ENCODE measurements at regions not wholly inside any gene's neighbourhood (a gene's known extent, or its start where the extent isn't known, plus 50 kb on each side); places are given as distances from the start of the nearest gene placed in this dataset.

DNA sequence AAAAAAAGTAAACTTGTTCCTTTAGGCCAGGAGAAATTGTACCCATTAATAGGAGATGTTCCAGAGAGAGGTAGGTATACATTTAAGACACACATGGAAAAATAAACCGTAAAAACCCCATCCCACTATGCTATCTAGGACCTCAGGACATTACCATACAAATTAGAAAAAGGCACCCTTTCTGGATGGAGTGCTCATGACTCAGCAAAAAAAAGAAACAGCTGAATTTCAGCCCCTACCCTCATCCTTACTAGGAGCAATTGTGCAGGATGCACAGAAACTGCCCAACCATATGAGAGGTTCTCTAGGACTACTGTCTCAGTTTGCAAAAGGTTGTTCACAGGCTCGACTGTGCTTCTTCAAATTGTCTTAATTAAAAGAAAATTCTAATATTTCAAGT is 368.2 kb downstream of the HINT1 start:
- H3K4ac ChIP-seq (ENCODE audit: low read length), result no peak overlapping the region

GRCh38 chr5:130796032-130796431 is 369.0 kb downstream of the HINT1 start:
- Histone ChIP-seq H3K14ac (ENCODE audit: low read length) (no peak overlapping the region), H3K27me3 (ENCODE audit: control insufficient read depth in 3 of 3, insufficient read depth in 3 of 3, low read depth in 1 of 3, low read length in 3 of 3) (no peaks in the 10 kb centered on the region)
- WGBS, 2 donors (ENCODE audit: extremely low coverage in 2 of 2, insufficient read length in 2 of 2, insufficient replicate concordance in 1 of 2), result no CpG with 5 or more reads among the region's 2 CpGs

More for the DNA sequence above, 368.2 kb downstream of the HINT1 start:
- peaks cover 0 to 1% of the 10 kb centered on the region in 2 donors for H3K36me3 ChIP-seq (replicated peaks in 1 of 2; ENCODE audit: control insufficient read depth in 2 of 2, insufficient read depth in 2 of 2, low read length in 2 of 2)
- H2BK12ac ChIP-seq (ENCODE audit: low read length), result no peak overlapping the region
- no peak overlapping the region for H3K4me2 ChIP-seq (ENCODE audit: insufficient read depth, low read length, poor library complexity, severe bottlenecking)
- no peaks in the 10 kb centered on the region for H3K4me1 ChIP-seq (ENCODE audit: control insufficient read depth in 2 of 2, insufficient read depth in 1 of 2, low read depth in 1 of 2, low read length in 2 of 2)
- H2AK5ac ChIP-seq (ENCODE audit: low read depth, low read length), result no peak overlapping the region
- no peak overlapping the region for H2BK120ac ChIP-seq (ENCODE audit: low read depth, low read length)
- DNase-seq (ENCODE audit: low spot score), result no peak
- no peak overlapping the region for H3K9ac ChIP-seq (ENCODE audit: low read depth, low read length, poor library complexity)
- no peaks in the 10 kb centered on the region for H3K79me1 ChIP-seq (ENCODE audit: low read depth, low read length)
- H3K18ac ChIP-seq (ENCODE audit: low read length), result no peak overlapping the region
- no peak overlapping the region for H3K4me3 ChIP-seq (ENCODE audit: low read length in 2 of 2)
- no peak overlapping the region for H2AFZ ChIP-seq (ENCODE audit: low read length)
- no peak overlapping the region for H2BK5ac ChIP-seq (ENCODE audit: low read length)
- H3K27ac ChIP-seq (replicated peaks; ENCODE audit: low read length), result no peak overlapping the region
- no peak overlapping the region for H4K8ac ChIP-seq (ENCODE audit: low read depth, low read length)
- H2BK15ac ChIP-seq (ENCODE audit: low read length), result no peak overlapping the region
- H3K9me3 ChIP-seq (replicated peaks in 1 of 2; ENCODE audit: control insufficient read depth in 2 of 2, insufficient read depth in 1 of 2, low read depth in 1 of 2, low read length in 2 of 2), result no peaks in the 10 kb centered on the region
- no peak overlapping the region for H4K91ac ChIP-seq (ENCODE audit: low read depth, low read length, poor library complexity)
- no peak overlapping the region for H3K23ac ChIP-seq (ENCODE audit: low read depth, low read length, poor library complexity)
- no peak overlapping the region for H3K14ac ChIP-seq (ENCODE audit: low read length)
- H3K27me3 ChIP-seq (ENCODE audit: control insufficient read depth in 3 of 3, insufficient read depth in 3 of 3, low read depth in 1 of 3, low read length in 3 of 3), result no peaks in the 10 kb centered on the region
- no CpG with 5 or more reads among the region's 2 CpGs for WGBS, 2 donors (ENCODE audit: extremely low coverage in 2 of 2, insufficient read length in 2 of 2, insufficient replicate concordance in 1 of 2)

GRCh38 chr5:130795037-130795436 is 370.0 kb downstream of the HINT1 start:
- Histone ChIP-seq H3K4me1 (ENCODE audit: control insufficient read depth in 2 of 2, insufficient read depth in 1 of 2, low read depth in 1 of 2, low read length in 2 of 2) (no peaks in the 10 kb centered on the region), H2BK15ac (ENCODE audit: low read length) (no peak overlapping the region), H3K23ac (ENCODE audit: low read depth, low read length, poor library complexity) (no peak overlapping the region), H2BK120ac (ENCODE audit: low read depth, low read length) (no peak overlapping the region), H3K4me2 (ENCODE audit: insufficient read depth, low read length, poor library complexity, severe bottlenecking) (no peak overlapping the region), H3K27ac (replicated peaks; ENCODE audit: low read length) (no peak overlapping the region), H3K4ac (ENCODE audit: low read length) (no peak overlapping the region), H3K27me3 (ENCODE audit: control insufficient read depth in 3 of 3, insufficient read depth in 3 of 3, low read depth in 1 of 3, low read length in 3 of 3) (no peaks in the 10 kb centered on the region), H3K79me1 (ENCODE audit: low read depth, low read length) (no peaks in the 10 kb centered on the region), H3K9ac (ENCODE audit: low read depth, low read length, poor library complexity) (no peak overlapping the region), H4K91ac (ENCODE audit: low read depth, low read length, poor library complexity) (no peak overlapping the region), H3K4me3 (ENCODE audit: low read length in 2 of 2) (no peak overlapping the region), H3K18ac (ENCODE audit: low read length) (no peak overlapping the region), H2AK5ac (ENCODE audit: low read depth, low read length) (no peak overlapping the region), H3K9me3 (replicated peaks in 1 of 2; ENCODE audit: control insufficient read depth in 2 of 2, insufficient read depth in 1 of 2, low read depth in 1 of 2, low read length in 2 of 2) (no peaks in the 10 kb centered on the region), H4K8ac (ENCODE audit: low read depth, low read length) (no peak overlapping the region), H2BK12ac (ENCODE audit: low read length) (no peak overlapping the region), H3K14ac (ENCODE audit: low read length) (no peak overlapping the region), H2BK5ac (ENCODE audit: low read length) (no peak overlapping the region), H3K36me3 (replicated peaks in 1 of 2; ENCODE audit: control insufficient read depth in 2 of 2, insufficient read depth in 2 of 2, low read length in 2 of 2) (peaks cover 0 to 1% of the 10 kb centered on the region in 2 donors), H2AFZ (ENCODE audit: low read length) (no peak overlapping the region)
- DNase-seq (ENCODE audit: low spot score), result no peak
- WGBS, 2 donors (ENCODE audit: extremely low coverage in 2 of 2, insufficient read length in 2 of 2, insufficient replicate concordance in 1 of 2), result no CpG with 5 or more reads among the region's 2 CpGs

More at GRCh38 chr5:130796032-130796431, 369.0 kb downstream of the HINT1 start:
- Histone ChIP-seq H3K79me1 (ENCODE audit: low read depth, low read length) (no peaks in the 10 kb centered on the region), H4K8ac (ENCODE audit: low read depth, low read length) (no peak overlapping the region), H3K4me2 (ENCODE audit: insufficient read depth, low read length, poor library complexity, severe bottlenecking) (no peak overlapping the region), H2BK120ac (ENCODE audit: low read depth, low read length) (no peak overlapping the region), H2BK12ac (ENCODE audit: low read length) (no peak overlapping the region), H3K9ac (ENCODE audit: low read depth, low read length, poor library complexity) (no peak overlapping the region), H3K4me3 (ENCODE audit: low read length in 2 of 2) (no peak overlapping the region), H2AK5ac (ENCODE audit: low read depth, low read length) (no peak overlapping the region), H3K9me3 (replicated peaks in 1 of 2; ENCODE audit: control insufficient read depth in 2 of 2, insufficient read depth in 1 of 2, low read depth in 1 of 2, low read length in 2 of 2) (no peaks in the 10 kb centered on the region), H3K36me3 (replicated peaks in 1 of 2; ENCODE audit: control insufficient read depth in 2 of 2, insufficient read depth in 2 of 2, low read length in 2 of 2) (peaks cover 0 to 1% of the 10 kb centered on the region in 2 donors), H3K23ac (ENCODE audit: low read depth, low read length, poor library complexity) (no peak overlapping the region), H3K4ac (ENCODE audit: low read length) (no peak overlapping the region), H2AFZ (ENCODE audit: low read length) (no peak overlapping the region), H3K4me1 (ENCODE audit: control insufficient read depth in 2 of 2, insufficient read depth in 1 of 2, low read depth in 1 of 2, low read length in 2 of 2) (no peaks in the 10 kb centered on the region), H4K91ac (ENCODE audit: low read depth, low read length, poor library complexity) (no peak overlapping the region), H3K27ac (replicated peaks; ENCODE audit: low read length) (no peak overlapping the region), H2BK15ac (ENCODE audit: low read length) (no peak overlapping the region), H3K18ac (ENCODE audit: low read length) (no peak overlapping the region), H2BK5ac (ENCODE audit: low read length) (no peak overlapping the region)
- no peak for DNase-seq (ENCODE audit: low spot score)

DNA sequence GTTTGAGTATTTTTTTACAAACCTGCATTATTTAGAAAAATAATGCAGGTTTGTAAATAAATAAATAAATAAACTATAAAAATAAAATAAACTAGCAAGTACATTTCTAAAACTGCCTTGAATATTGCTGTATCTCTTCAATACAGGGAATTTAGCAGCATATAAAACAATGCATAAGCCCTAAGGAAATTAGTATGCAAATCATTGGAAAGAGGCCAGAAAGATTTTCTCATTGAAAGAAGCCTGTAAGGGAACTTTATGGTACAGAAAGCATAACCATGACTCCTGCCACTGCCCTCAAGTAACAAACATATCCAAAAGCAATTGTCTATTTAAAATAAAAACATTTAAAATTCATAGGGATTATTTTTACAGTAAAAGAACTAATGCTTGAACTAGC is 387.3 kb downstream of the HINT1 start:
- no peak overlapping the region for H2AFZ ChIP-seq (ENCODE audit: low read length)
- no peak overlapping the region for H3K4ac ChIP-seq (ENCODE audit: low read length)
- H3K4me3 ChIP-seq (ENCODE audit: low read length in 2 of 2), result no peak overlapping the region
- no peaks in the 10 kb centered on the region for H3K27me3 ChIP-seq (ENCODE audit: control insufficient read depth in 3 of 3, insufficient read depth in 3 of 3, low read depth in 1 of 3, low read length in 3 of 3)
- no peak overlapping the region for H2BK120ac ChIP-seq (ENCODE audit: low read depth, low read length)
- H3K9ac ChIP-seq (ENCODE audit: low read depth, low read length, poor library complexity), result no peak overlapping the region
- no peak overlapping the region for H3K23ac ChIP-seq (ENCODE audit: low read depth, low read length, poor library complexity)
- no peaks in the 10 kb centered on the region for H3K36me3 ChIP-seq (replicated peaks in 1 of 2; ENCODE audit: control insufficient read depth in 2 of 2, insufficient read depth in 2 of 2, low read length in 2 of 2)
- no peak overlapping the region for H3K27ac ChIP-seq (replicated peaks; ENCODE audit: low read length)
- no peak overlapping the region for H4K91ac ChIP-seq (ENCODE audit: low read depth, low read length, poor library complexity)
- no peak overlapping the region for H3K18ac ChIP-seq (ENCODE audit: low read length)
- H3K14ac ChIP-seq (ENCODE audit: low read length), result no peak overlapping the region
- no peak overlapping the region for H2AK5ac ChIP-seq (ENCODE audit: low read depth, low read length)
- H3K4me2 ChIP-seq (ENCODE audit: insufficient read depth, low read length, poor library complexity, severe bottlenecking), result no peak overlapping the region
- no peaks in the 10 kb centered on the region for H3K9me3 ChIP-seq (replicated peaks in 1 of 2; ENCODE audit: control insufficient read depth in 2 of 2, insufficient read depth in 1 of 2, low read depth in 1 of 2, low read length in 2 of 2)
- no peaks in the 10 kb centered on the region for H3K4me1 ChIP-seq (ENCODE audit: control insufficient read depth in 2 of 2, insufficient read depth in 1 of 2, low read depth in 1 of 2, low read length in 2 of 2)
- H4K8ac ChIP-seq (ENCODE audit: low read depth, low read length), result no peak overlapping the region
- no peak overlapping the region for H2BK15ac ChIP-seq (ENCODE audit: low read length)
- no peaks in the 10 kb centered on the region for H3K79me1 ChIP-seq (ENCODE audit: low read depth, low read length)
- DNase-seq (ENCODE audit: low spot score), result no peak
- no peak overlapping the region for H2BK5ac ChIP-seq (ENCODE audit: low read length)
- H2BK12ac ChIP-seq (ENCODE audit: low read length), result no peak overlapping the region

All from neuronal stem cell (in vitro differentiated cells).